GM23248 (cell line): ENCODE measurements at regions not wholly inside any gene's neighbourhood (a gene's known extent, or its start where the extent isn't known, plus 50 kb on each side); places are given as distances from the start of the nearest gene placed in this dataset.
A peak's percentile ranks its signal among the peaks of the same experiment; 100 is the strongest.

Experiments used
- DNase-seq: peaks from one replicate; pipeline ENCODE4 v3.0.0-alpha.2; 2015
- H2AFZ ChIP-seq: fragments of 200-600 bp; sonication (generic); 2 replicates; pipeline ENCODE4 v1.6.1; 2016; ENCODE audit warnings: antibody characterized with exemption
- H3F3A ChIP-seq: fragments of 200-600 bp; sonication (generic); 2 replicates; pipeline ENCODE4 v1.6.1; 2016; ENCODE audit warnings: mild to moderate bottlenecking, antibody characterized with exemption, mixed run types; ENCODE audit not compliant: insufficient read depth
- H3K27ac ChIP-seq: fragments of 200-600 bp; sonication (generic); 2 replicates; pipeline ENCODE4 v1.5.1; 2016; ENCODE audit warnings: mild to moderate bottlenecking
- H3K27me3 ChIP-seq: fragments of 200-600 bp; sonication (generic); replicated peaks from 2 replicates; pipeline ENCODE4 v1.6.1; 2016; ENCODE audit warnings: mild to moderate bottlenecking; ENCODE audit not compliant: insufficient read depth
- H3K36me3 ChIP-seq: fragments of 200-600 bp; sonication (generic); 2 replicates; pipeline ENCODE4 v1.6.1; 2016; ENCODE audit warnings: low read depth, mild to moderate bottlenecking
- H3K4me1 ChIP-seq: fragments of 200-600 bp; sonication (generic); 2 replicates; pipeline ENCODE4 v1.6.1; 2016; ENCODE audit warnings: mild to moderate bottlenecking; ENCODE audit not compliant: insufficient read depth
- H3K4me2 ChIP-seq: fragments of 200-600 bp; sonication (generic); one replicate; pipeline ENCODE4 v1.6.1; 2016; ENCODE audit warnings: mild to moderate bottlenecking; ENCODE audit not compliant: unreplicated experiment
- H3K4me3 ChIP-seq: fragments of 200-600 bp; sonication (generic); 2 replicates; pipeline ENCODE4 v1.5.1; 2016; ENCODE audit warnings: mild to moderate bottlenecking
- H3K79me2 ChIP-seq: fragments of 200-600 bp; sonication (generic); 2 replicates; pipeline ENCODE4 v1.6.1; 2016; ENCODE audit warnings: mild to moderate bottlenecking; ENCODE audit not compliant: insufficient read depth
- H3K9ac ChIP-seq: fragments of 200-600 bp; sonication (generic); 2 replicates; pipeline ENCODE4 v1.6.1; 2016; ENCODE audit warnings: mild to moderate bottlenecking
- H3K9me2 ChIP-seq: fragments of 200-600 bp; sonication (generic); 2 replicates; pipeline ENCODE4 v1.6.1; 2016; ENCODE audit warnings: mixed run types, mild to moderate bottlenecking, moderate library complexity; ENCODE audit not compliant: insufficient read depth
- H3K9me3 ChIP-seq: fragments of 200-600 bp; sonication (generic); one replicate; pipeline ENCODE4 v1.6.1; 2017; ENCODE audit warnings: low read depth
- H4K20me1 ChIP-seq: fragments of 200-600 bp; sonication (generic); 2 replicates; pipeline ENCODE4 v1.6.0; 2016; ENCODE audit not compliant: insufficient read depth
- EZH2 ChIP-seq: fragments of 200-600 bp; sonication (generic); IDR thresholded peaks from 2 replicates; pipeline ENCODE4 v1.6.1; 2018; ENCODE audit warnings: antibody characterized with exemption, mild to moderate bottlenecking; ENCODE audit not compliant: insufficient read depth, poor library complexity, severe bottlenecking
- EZH2phosphoT487 ChIP-seq: fragments of 200-600 bp; sonication (generic); IDR thresholded peaks from 2 replicates; pipeline ENCODE4 v1.6.1; 2018; ENCODE audit warnings: antibody characterized with exemption, moderate library complexity, mild to moderate bottlenecking, low read depth; ENCODE audit not compliant: insufficient read depth
- WGBS, 2 experiments: methylation state at CpG; one replicate each; pipeline ENCODE4 v1.1.6; 2015 to 2017; ENCODE audit warnings: low lambda C conversion rate in 2 of 2, low coverage in 1 of 2; ENCODE audit errors: missing lambda C conversion rate in 2 of 2; 5-methylcytosine and 5-hydroxymethylcytosine counted together
- in situ Hi-C: fragments of 300-500 bp; cut with MboI; formaldehyde crosslinking; loops from 2 replicates; pipeline ENCODE4 v1.15.0; 2020

DNA sequence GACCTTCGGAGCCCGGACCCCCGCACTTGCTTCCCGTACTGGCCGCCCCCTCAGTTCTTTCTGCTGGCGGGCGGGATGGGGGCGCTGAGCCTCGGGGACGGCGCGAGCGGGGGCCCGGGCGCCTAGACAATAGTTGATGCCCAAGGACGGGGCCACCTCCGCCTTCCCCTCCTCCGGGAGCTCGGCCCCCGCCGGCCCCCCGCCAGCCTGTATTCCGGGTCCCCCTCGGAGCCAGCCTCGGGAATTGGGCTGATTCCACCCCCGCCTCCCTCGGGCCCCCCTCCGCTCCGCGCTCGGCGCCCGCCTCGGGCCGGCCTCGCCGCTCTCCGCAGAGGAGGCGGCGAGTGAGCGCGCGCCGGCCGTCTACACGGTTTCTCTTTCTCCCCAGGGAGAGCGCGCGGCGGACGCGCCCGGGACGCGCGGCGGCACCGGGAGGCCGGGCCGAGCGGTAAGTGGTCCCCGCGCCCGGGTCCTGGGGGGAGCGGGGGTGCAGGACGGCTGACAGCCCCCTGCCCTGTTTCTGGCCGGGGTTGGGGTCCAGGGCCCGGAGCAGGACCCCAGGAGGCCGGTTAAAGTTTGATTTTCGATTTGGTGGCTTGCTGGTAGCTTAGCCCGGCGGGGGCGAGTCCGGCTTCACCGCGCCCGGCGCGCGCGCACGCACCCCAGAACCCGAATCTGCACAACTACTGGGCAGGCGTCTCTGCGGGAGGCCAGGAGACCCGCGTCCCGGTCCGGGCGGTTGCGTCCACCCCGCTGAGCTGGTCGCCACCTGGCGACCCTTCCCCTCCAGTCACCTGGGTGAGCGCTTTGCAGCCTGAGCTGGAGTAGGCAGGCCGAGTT, 413.7 kb downstream of the PCNX1 start:
- H3K79me2 ChIP-seq, result peaks cover 49% of the 10 kb centered on the region
- H3K27me3 ChIP-seq, result no peaks in the 10 kb centered on the region
- H3K4me3 ChIP-seq, result peak overlapping the region; percentile 93
- H3K36me3 ChIP-seq, result no peaks in the 10 kb centered on the region
- peaks cover 22% of the 10 kb centered on the region for H3K4me1 ChIP-seq
- H3K9ac ChIP-seq, result peak overlapping the region; percentile 91
- DNase-seq, result peak; percentile 88
- H3F3A ChIP-seq, result peaks cover 19% of the 10 kb centered on the region
- TF ChIP-seq EZH2, result no peak
- no peak for TF ChIP-seq EZH2phosphoT487
- peak overlapping the region; percentile 95 for H3K4me2 ChIP-seq
- in situ Hi-C loops, result no loop called here
- no peaks in the 10 kb centered on the region for H4K20me1 ChIP-seq
- 1 to 2% methylated on average over 63 to 70 of the region's 96 CpGs for WGBS, 2 experiments
- H3K9me2 ChIP-seq, result no peaks in the 10 kb centered on the region
- peak overlapping the region; percentile 72 for H2AFZ ChIP-seq
- no peaks in the 10 kb centered on the region for H3K9me3 ChIP-seq
- H3K27ac ChIP-seq, result peak overlapping the region; percentile 83

DNA sequence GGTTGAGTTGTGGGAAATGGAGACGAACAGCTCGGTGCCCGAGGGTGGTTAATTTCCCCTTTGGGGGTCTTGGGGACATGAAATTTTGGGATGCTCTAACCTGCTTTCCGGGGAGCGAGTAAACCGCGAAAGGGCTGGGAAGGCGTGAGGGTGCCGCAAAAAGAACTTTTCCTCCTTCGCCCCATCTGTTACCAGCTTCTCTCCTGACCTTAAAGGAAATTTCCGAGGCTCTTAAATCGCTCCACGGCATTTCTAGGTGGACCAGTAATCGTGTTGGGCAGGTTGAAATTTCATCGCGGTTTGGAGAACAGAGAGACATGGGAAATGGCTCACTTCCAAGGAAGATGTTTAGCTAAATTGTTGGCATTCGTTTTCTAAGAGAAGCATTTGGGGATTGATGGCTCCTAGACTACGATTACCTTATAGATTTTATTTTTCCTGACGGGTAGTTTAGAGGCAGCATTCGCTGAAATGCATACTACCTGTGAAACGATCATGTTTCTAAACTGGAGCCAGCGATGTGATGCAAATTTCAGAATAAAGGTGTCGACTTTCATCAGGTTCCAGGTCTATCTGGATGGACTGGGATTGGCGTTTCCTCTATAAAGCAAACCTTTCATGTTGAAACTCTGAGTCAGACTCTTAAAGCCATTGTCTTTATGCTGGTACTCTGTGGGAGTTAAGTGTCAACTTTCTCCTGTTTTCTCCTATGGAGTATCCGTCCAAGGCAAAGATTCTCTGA, 414.5 kb downstream of the PCNX1 start:
- peaks cover 57% of the 10 kb centered on the region for H3K79me2 ChIP-seq
- no peaks in the 10 kb centered on the region for H3K27me3 ChIP-seq
- no peaks in the 10 kb centered on the region for H3K36me3 ChIP-seq
- peak overlapping the region; percentile 83 for H3K27ac ChIP-seq
- H3K9me2 ChIP-seq, result no peaks in the 10 kb centered on the region
- H3K4me3 ChIP-seq, result peak overlapping the region; percentile 93
- no peaks in the 10 kb centered on the region for H4K20me1 ChIP-seq
- peak overlapping the region; percentile 91 for H3K9ac ChIP-seq
- peak overlapping the region; percentile 95 for H3K4me2 ChIP-seq
- H3K9me3 ChIP-seq, result no peaks in the 10 kb centered on the region
- peak; percentile 84 for DNase-seq
- peaks cover 22% of the 10 kb centered on the region for H3K4me1 ChIP-seq
- H2AFZ ChIP-seq, result peak overlapping the region; percentile 72
- peaks cover 19% of the 10 kb centered on the region for H3F3A ChIP-seq
- WGBS, 2 experiments, result 3% methylated on average over 25 of the region's 25 CpGs
- in situ Hi-C loops, result no loop called here
- TF ChIP-seq EZH2 (no peak), EZH2phosphoT487 (no peak)

DNA sequence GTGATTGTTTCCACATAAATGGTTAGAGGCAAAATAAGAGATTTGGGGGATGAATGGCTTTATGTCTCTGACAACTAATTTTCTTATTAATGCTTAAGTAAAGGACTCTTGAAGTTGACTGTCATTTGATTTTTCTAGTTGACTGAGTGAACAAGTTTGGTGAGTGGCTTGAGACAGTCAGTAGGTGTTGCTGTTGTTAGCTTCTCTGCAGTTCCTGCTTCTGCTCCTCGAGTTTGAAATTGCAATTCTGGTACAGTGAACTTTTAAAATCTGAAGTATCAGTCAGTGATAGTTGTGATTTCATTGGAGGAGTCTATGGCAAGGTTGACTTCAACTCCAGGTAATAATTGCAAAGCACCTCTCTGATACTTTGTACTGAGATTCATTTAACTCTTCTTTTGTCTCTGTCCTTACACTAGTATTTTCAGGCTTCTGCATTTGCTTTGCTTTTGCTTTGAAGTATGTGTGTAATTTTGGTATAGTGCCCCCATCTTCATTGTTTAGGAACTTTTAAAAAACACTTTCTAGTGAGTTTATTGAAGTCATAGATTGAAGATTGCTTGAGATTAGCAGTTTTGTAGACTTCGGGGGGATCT, 415.5 kb downstream of the PCNX1 start:
- Histone ChIP-seq H3K9me3 (no peaks in the 10 kb centered on the region), H2AFZ (no peak overlapping the region), H3K4me3 (peak overlapping the region; percentile 93), H3K9me2 (no peaks in the 10 kb centered on the region), H4K20me1 (no peaks in the 10 kb centered on the region), H3K36me3 (no peaks in the 10 kb centered on the region), H3F3A (peaks cover 19% of the 10 kb centered on the region), H3K4me1 (peaks cover 24% of the 10 kb centered on the region), H3K9ac (peak overlapping the region; percentile 91), H3K4me2 (peak overlapping the region; percentile 95), H3K79me2 (peaks cover 67% of the 10 kb centered on the region), H3K27ac (peak overlapping the region; percentile 83), H3K27me3 (no peaks in the 10 kb centered on the region)
- DNase-seq, result peak; percentile 69
- in situ Hi-C loops, result no loop called here
- TF ChIP-seq EZH2phosphoT487, result no peak
- TF ChIP-seq EZH2, result no peak
- WGBS, 2 experiments, result 49 to 50% methylated on average over 2 of the region's 2 CpGs

DNA sequence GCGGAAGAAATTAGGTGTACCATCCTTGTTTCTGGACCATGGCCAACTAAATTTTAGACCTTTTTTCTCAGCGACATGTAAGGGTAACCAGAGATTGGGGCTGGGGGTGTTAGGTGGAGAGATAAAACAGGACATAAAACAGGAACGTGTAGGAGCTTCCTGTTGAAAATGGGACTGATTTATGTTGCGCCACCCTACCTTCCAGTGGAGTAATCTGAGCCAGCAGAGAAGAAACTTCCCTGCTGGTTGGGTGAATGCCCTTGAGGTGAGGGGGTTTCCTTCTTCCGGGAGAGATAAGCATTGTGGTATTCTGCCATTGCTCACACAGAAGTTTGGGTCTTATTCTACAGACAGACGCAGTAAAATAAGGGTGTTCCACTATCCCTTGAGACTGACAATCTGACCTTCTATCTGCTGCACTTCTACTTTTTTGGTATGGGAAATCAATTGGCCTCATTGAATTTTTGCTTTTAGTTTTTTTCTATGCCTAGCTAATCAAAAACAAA, 417.6 kb downstream of the PCNX1 start:
- Histone ChIP-seq H2AFZ (no peak overlapping the region), H3K4me1 (peaks cover 38% of the 10 kb centered on the region), H3K9me2 (no peaks in the 10 kb centered on the region), H3K9ac (no peak overlapping the region), H3K27ac (no peak overlapping the region), H3K27me3 (no peaks in the 10 kb centered on the region), H3K4me3 (no peak overlapping the region), H3K9me3 (no peaks in the 10 kb centered on the region), H3K36me3 (no peaks in the 10 kb centered on the region), H3K4me2 (peak overlapping the region; percentile 95), H3F3A (peaks cover 19% of the 10 kb centered on the region), H3K79me2 (peaks cover 87% of the 10 kb centered on the region), H4K20me1 (no peaks in the 10 kb centered on the region)
- no peak for TF ChIP-seq EZH2phosphoT487
- no peak for TF ChIP-seq EZH2
- WGBS, 2 experiments, result 93 to 94% methylated on average over 6 of the region's 6 CpGs
- DNase-seq, result no peak
- in situ Hi-C loops, result no loop called here
